BLaER1 (cell line): ENCODE measurements at regions not wholly inside any gene's neighbourhood (a gene's known extent, or its start where the extent isn't known, plus 50 kb on each side); places are given as distances from the start of the nearest gene placed in this dataset.

Source experiments
- H3K27ac ChIP-seq: shearing (Covaris generic); formaldehyde crosslinking; 2 replicates; pipeline ENCODE4 v1.8.1; 2022
- H3K27me3 ChIP-seq: shearing (Covaris generic); formaldehyde crosslinking; 2 replicates; pipeline ENCODE4 v1.8.1; 2022
- H3K36me3 ChIP-seq: shearing (Covaris generic); formaldehyde crosslinking; 2 replicates; pipeline ENCODE4 v1.8.1; 2022
- H3K4me1 ChIP-seq: shearing (Covaris generic); formaldehyde crosslinking; 2 replicates; pipeline ENCODE4 v1.8.1; 2022
- H3K4me2 ChIP-seq: shearing (Covaris generic); formaldehyde crosslinking; 2 replicates; pipeline ENCODE4 v1.8.1; 2022
- H3K4me3 ChIP-seq: shearing (Covaris generic); formaldehyde crosslinking; 2 replicates; pipeline ENCODE4 v1.8.1; 2022
- H3K9ac ChIP-seq: shearing (Covaris generic); formaldehyde crosslinking; 2 replicates; pipeline ENCODE4 v1.8.1; 2022
- H3K9me3 ChIP-seq: shearing (Covaris generic); formaldehyde crosslinking; 2 replicates; pipeline ENCODE4 v1.8.1; 2022
- H4K20me1 ChIP-seq: shearing (Covaris generic); formaldehyde crosslinking; 2 replicates; pipeline ENCODE4 v1.8.1; 2022
- Cebpa-rat ChIP-seq: shearing (Covaris generic); IDR thresholded peaks from 2 replicates; pipeline ENCODE4 v1.8.1; 2022

DNA sequence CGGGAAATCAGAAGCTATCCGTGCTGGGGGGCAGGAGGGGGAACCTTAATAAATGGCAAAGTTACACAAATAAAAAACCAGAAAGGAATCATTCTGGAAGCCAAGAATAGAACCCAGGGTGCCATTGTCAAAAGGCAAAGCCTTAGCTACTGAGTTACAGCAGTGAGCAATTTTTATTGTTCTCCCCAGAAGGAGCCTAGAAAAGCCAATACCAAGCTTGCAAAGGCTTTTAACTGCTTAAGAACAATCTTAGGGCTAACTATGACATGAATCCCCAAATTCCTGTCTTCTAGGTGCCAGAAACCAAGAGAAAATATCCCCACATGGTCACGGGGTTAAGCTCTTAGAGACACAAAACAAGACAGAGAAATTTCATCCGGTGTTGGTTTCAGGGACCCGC, 482.7 kb downstream of the CCSER2 start:
- Histone ChIP-seq H3K9me3 (peaks cover 7% of the 10 kb centered on the region; the same call in 1 of the 2 replicates), H3K27me3 (no peaks in the 10 kb centered on the region), H3K9ac (no peak overlapping the region), H3K4me2 (no peak overlapping the region), H3K36me3 (no peaks in the 10 kb centered on the region), H3K4me3 (no peak overlapping the region), H3K4me1 (no peaks in the 10 kb centered on the region), H3K27ac (no peak overlapping the region), H4K20me1 (no peaks in the 10 kb centered on the region)
- TF ChIP-seq Cebpa-rat, result no peak

- Histone ChIP-seq H3K4me1 (no peaks in the 10 kb centered on the region), H3K27ac (no peak overlapping the region), H4K20me1 (no peaks in the 10 kb centered on the region), H3K4me3 (no peak overlapping the region), H3K4me2 (no peak overlapping the region), H3K9me3 (0 out of 2 replicates have a peak, but pooled peaks cover 2% of the 10 kb centered on the region), H3K9ac (no peak overlapping the region), H3K36me3 (no peaks in the 10 kb centered on the region), H3K27me3 (no peaks in the 10 kb centered on the region)
- TF ChIP-seq Cebpa-rat, result no peak
These were observed 490.6 kb downstream of the CCSER2 start for GRCh38 chr10:84818961-84819360.

DNA sequence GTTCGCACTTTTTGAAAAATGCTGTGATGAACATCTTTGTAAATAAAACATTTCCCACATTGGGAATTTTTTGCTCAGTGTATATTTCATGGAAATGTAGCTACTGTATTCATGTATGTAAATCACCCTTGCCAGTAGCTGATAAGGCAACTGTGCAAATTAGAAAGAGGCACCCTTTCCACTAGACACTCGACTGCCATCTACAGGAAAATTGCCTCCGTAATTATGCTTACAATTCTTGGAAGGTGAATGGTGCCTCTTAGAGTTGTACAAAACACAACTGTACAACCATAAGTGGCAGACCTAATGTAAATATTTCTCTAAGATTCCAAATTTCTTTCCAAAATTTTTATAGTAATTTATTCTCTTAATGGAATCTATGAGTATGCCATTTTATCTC, 491.7 kb downstream of the CCSER2 start:
- TF ChIP-seq Cebpa-rat, result no peak
- Histone ChIP-seq H3K4me3 (no peak overlapping the region), H4K20me1 (no peaks in the 10 kb centered on the region), H3K27me3 (no peaks in the 10 kb centered on the region), H3K9ac (no peak overlapping the region), H3K4me2 (no peak overlapping the region), H3K36me3 (no peaks in the 10 kb centered on the region), H3K27ac (no peak overlapping the region), H3K4me1 (no peaks in the 10 kb centered on the region), H3K9me3 (no peaks in the 10 kb centered on the region)

DNA sequence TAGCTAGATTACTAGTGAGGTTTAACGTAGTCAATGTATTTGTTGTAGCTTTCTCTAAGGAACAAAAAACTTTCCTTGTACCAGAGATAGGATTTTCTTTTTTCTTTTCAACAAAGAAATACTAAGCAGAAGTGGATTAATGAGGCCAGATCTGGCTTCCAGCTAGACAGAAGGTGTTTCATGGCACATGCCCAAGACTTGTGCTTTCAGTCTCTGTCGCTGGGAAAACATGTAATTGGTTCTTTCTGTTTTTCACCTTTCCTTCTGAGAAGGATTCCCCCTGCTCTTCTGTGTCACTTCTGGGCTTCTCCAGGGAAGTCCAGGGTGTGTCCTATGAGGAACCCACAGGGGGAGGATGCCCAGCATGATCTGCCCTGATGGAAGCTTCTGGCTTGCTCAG, 492.2 kb downstream of the CCSER2 start:
- no peak for TF ChIP-seq Cebpa-rat
- Histone ChIP-seq H3K36me3 (no peaks in the 10 kb centered on the region), H3K4me3 (no peak overlapping the region), H3K9ac (no peak overlapping the region), H4K20me1 (no peaks in the 10 kb centered on the region), H3K4me2 (no peak overlapping the region), H3K27me3 (no peaks in the 10 kb centered on the region), H3K4me1 (no peaks in the 10 kb centered on the region), H3K9me3 (no peaks in the 10 kb centered on the region), H3K27ac (no peak overlapping the region)

DNA sequence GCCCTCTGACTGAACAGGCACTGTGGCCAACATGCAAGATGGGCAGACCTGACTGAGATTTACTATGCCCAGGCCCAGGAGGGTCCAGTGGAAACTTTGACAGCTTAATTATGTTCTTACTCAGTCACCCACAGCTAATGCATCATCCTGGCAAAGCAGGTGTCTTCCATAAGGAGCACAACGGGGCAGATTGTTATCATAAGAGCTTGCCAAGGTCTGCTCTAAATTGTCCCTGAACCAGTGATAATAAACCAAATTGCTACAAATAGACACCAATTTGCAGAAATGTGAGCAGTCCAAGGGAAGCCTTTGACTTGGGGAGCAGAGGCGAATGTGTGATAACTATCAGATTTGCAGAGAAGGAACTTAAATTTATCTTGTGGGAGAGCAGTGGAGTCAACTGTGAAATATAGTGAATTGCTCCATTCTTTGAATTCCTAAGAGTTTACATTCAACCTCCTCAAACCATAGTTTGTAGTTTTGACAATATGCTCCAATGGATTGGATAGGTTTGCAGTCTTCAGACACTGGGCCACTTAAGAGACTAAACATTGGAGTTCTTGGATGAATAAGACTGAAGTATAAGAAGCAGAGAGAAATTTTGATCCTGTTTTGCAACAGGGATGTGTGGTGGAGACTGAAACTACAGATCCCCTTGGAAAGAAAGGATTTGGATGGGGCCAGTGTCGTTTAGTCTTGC, 494.7 kb downstream of the CCSER2 start:
- H3K4me3 ChIP-seq, result no peak overlapping the region
- no peaks in the 10 kb centered on the region for H3K4me1 ChIP-seq
- no peaks in the 10 kb centered on the region for H4K20me1 ChIP-seq
- H3K27me3 ChIP-seq, result no peaks in the 10 kb centered on the region
- H3K36me3 ChIP-seq, result no peaks in the 10 kb centered on the region
- TF ChIP-seq Cebpa-rat, result no peak
- H3K9ac ChIP-seq, result no peak overlapping the region
- H3K9me3 ChIP-seq, result no peaks in the 10 kb centered on the region
- no peak overlapping the region for H3K4me2 ChIP-seq
- no peak overlapping the region for H3K27ac ChIP-seq

DNA sequence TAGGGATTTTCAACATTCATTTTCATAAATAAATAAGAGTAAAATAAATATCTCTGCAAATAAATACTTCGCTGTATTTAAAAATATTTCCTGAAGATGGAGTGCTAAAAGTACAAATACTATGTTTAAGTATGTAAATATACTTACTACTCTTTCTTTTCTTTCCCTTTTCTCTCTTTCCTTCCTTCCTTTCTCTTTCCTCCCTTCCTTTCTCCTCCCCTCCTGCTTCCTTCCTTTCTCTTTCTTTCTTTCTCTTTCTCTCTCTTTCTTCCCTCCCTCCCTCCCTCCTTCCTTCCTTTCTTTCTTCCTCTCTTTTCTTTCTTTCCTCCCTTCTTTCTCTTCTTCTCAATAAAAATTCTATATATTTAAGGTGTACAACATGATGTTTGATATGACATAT, 496.1 kb downstream of the CCSER2 start:
- Histone ChIP-seq H3K36me3 (no peaks in the 10 kb centered on the region), H3K27me3 (no peaks in the 10 kb centered on the region), H3K9ac (no peak overlapping the region), H3K4me2 (no peak overlapping the region), H3K4me1 (peaks cover under 1% of the 10 kb centered on the region; the same call in 1 of the 2 replicates), H3K9me3 (no peaks in the 10 kb centered on the region), H3K27ac (no peak overlapping the region), H4K20me1 (no peaks in the 10 kb centered on the region), H3K4me3 (no peak overlapping the region)
- no peak for TF ChIP-seq Cebpa-rat

- Histone ChIP-seq H4K20me1 (no peaks in the 10 kb centered on the region), H3K9ac (no peak overlapping the region), H3K27me3 (no peaks in the 10 kb centered on the region), H3K4me3 (no peak overlapping the region), H3K36me3 (no peaks in the 10 kb centered on the region), H3K9me3 (no peaks in the 10 kb centered on the region), H3K4me1 (peaks cover 8% of the 10 kb centered on the region), H3K27ac (no peak overlapping the region), H3K4me2 (no peak overlapping the region)
- no peak for TF ChIP-seq Cebpa-rat
These were observed 496.9 kb downstream of the CCSER2 start for GRCh38 chr10:84825330-84825729.

DNA sequence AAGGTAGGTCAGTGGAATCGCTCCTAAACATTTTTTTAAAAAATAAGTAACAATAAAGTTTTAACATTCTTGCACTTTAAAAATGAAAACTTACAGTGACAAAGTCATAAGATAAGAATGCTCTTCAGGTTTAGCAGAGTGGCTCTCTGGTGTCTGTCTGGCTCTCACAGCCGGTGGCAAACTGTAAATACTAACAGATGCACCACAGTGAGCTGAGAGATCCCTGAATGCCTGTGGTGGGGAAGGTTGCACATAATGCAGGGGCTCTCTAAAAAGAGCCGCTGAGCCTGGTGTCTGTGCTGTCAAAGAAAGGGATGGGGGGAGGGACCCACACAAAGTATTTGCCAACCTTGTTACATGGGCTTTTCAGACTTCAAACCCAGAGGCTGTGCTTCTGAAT, 498.3 kb downstream of the CCSER2 start:
- no peak for TF ChIP-seq Cebpa-rat
- no peak overlapping the region for H3K9ac ChIP-seq
- peaks cover 13% of the 10 kb centered on the region for H3K4me1 ChIP-seq
- no peak overlapping the region for H3K4me2 ChIP-seq
- no peaks in the 10 kb centered on the region for H3K27me3 ChIP-seq
- no peak overlapping the region for H3K4me3 ChIP-seq
- H3K27ac ChIP-seq, result no peak overlapping the region
- no peaks in the 10 kb centered on the region for H4K20me1 ChIP-seq
- no peaks in the 10 kb centered on the region for H3K36me3 ChIP-seq
- H3K9me3 ChIP-seq, result no peaks in the 10 kb centered on the region

DNA sequence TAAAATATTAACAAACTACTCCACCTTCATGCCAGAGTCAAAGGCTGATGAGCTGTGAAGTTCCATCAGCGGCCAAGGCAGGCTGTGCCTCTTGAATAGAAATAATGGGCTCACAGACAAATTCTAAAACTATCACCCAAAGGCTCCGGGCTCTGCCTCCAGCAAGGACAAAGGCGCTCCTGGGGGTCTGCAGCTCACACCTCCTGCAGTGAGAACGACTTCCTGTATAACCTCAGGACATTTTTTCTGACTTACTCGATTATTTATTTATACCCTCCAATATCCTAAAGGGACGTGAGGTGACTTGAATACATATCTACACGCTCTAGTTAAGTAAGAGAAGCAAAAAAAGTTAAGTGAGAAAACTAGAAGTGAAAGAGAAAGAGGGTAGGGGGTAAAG, 500.7 kb downstream of the CCSER2 start:
- TF ChIP-seq Cebpa-rat, result no peak
- H3K9me3 ChIP-seq, result no peaks in the 10 kb centered on the region
- no peaks in the 10 kb centered on the region for H3K27me3 ChIP-seq
- H3K4me2 ChIP-seq, result no peak overlapping the region
- H3K9ac ChIP-seq, result no peak overlapping the region
- no peaks in the 10 kb centered on the region for H4K20me1 ChIP-seq
- no peak overlapping the region for H3K27ac ChIP-seq
- peaks cover 13% of the 10 kb centered on the region for H3K4me1 ChIP-seq
- no peaks in the 10 kb centered on the region for H3K36me3 ChIP-seq
- H3K4me3 ChIP-seq, result no peak overlapping the region

DNA sequence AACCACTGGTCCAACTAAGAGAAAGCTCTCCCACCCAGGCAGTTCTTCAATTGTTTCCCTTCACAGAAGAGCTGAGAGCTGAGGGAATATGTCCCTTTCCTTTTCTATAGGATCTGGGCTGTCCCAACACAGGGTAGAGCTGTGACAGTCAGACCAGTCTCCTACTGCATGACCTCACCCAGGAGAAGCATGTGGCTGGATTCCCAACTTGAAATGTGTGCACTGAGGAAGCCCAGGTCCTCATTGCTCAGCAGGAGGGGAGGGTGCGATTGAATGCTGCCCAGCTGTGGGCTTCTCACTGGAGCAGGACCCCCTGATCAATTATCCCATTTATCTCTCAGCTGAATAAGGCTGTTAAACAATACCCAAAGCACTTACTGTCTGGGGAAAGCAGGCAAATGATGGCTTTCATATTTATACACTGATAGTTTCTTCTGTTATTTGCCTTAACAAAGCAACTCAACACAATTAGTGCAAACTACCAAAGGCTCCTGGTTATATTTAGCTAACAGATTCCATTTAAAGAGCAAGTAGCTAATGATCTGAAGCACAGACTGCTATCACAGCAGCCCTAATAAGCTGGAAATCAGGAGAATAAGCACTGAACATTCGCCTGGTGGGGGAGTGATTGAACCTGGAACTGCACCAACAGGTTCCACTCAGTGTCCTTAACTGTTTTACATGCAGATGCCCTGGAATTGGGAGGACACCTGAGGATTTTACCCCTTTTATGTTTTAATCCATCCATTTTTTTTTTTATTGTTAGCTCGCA, 508.8 kb downstream of the CCSER2 start:
- Histone ChIP-seq H3K4me3 (no peak overlapping the region), H3K27me3 (no peaks in the 10 kb centered on the region), H4K20me1 (no peaks in the 10 kb centered on the region), H3K9me3 (no peaks in the 10 kb centered on the region), H3K4me1 (peaks cover 7% of the 10 kb centered on the region; the same call in 1 of the 2 replicates), H3K36me3 (no peaks in the 10 kb centered on the region), H3K4me2 (no peak overlapping the region), H3K27ac (no peak overlapping the region), H3K9ac (no peak overlapping the region)
- TF ChIP-seq Cebpa-rat, result no peak
